Esophagus squamous epithelium (tissue), 4 donors: ENCODE measurements at regions not wholly inside any gene's neighbourhood (a gene's known extent, or its start where the extent isn't known, plus 50 kb on each side); places are given as distances from the start of the nearest gene placed in this dataset.

ENCODE experiments used
- CTCF ChIP-seq, 6 experiments: fragments of 450-650 bp in 4 of 6; fragments of 200-600 bp in 2 of 6; sonication (generic) in 2 of 6; IDR thresholded peaks; one replicate each; pipeline ENCODE4 v1.5.1; 2016 to 2019; ENCODE audit warnings: antibody characterized with exemption in 6 of 6, mild to moderate bottlenecking in 4 of 6, moderate library complexity in 4 of 6
- POLR2A ChIP-seq, 4 donors: fragments of 450-650 bp; IDR thresholded peaks; one replicate each; pipeline ENCODE4 v1.6.1; 2017; ENCODE audit warnings: antibody characterized with exemption in 4 of 4, mild to moderate bottlenecking in 4 of 4, moderate library complexity in 3 of 4

GRCh38 chr2:13015532-13016320, 299.0 kb downstream of the TRIB2 start:
- TF ChIP-seq CTCF (IDR thresholded peaks at IDR 0.05): no peak
- no peak for TF ChIP-seq POLR2A (IDR thresholded peaks at IDR 0.05)
